Prostate gland (tissue), 2 donors: ENCODE measurements at regions not wholly inside any gene's neighbourhood (a gene's known extent, or its start where the extent isn't known, plus 50 kb on each side); places are given as distances from the start of the nearest gene placed in this dataset.
"Not testable (repeated sequence)": the region's sequence is repeated elsewhere in the genome, so short reads cannot be mapped to it uniquely, and the experiment has no call there.

Source experiments
- DNase-seq: peaks from one replicate; pipeline ENCODE4 v3.0.0-alpha.2; 2019; ENCODE audit warnings: low spot score
- H3K27ac ChIP-seq, 2 donors: fragments of 200-600 bp; sonication (generic); 2 replicates each; pipeline ENCODE4 v1.5.1; 2017 to 2019
- H3K27me3 ChIP-seq: fragments of 200-600 bp; sonication (generic); replicated peaks from 2 replicates; pipeline ENCODE4 v1.5.1; 2019; ENCODE audit not compliant: insufficient read depth
- H3K36me3 ChIP-seq, 2 donors: fragments of 200-600 bp; sonication (generic); 1 replicate in 1 of 2; 2 replicates in 1 of 2; pipeline versions ENCODE4 v1.5.1 to v1.8.1; 2017 to 2019
- H3K4me1 ChIP-seq: fragments of 200-600 bp; sonication (generic); replicated peaks from 2 replicates; pipeline ENCODE4 v1.5.1; 2019
- H3K4me3 ChIP-seq, 2 donors: fragments of 200-600 bp; sonication (generic); 2 replicates each; pipeline ENCODE4 v1.5.1; 2017 to 2019
- H3K9me3 ChIP-seq: fragments of 200-600 bp; sonication (generic); 2 replicates; pipeline ENCODE4 v1.5.1; 2017
- CTCF ChIP-seq, 4 experiments: fragments of 200-600 bp in 2 of 4; fragments of 450-650 bp in 2 of 4; sonication (generic) in 2 of 4; IDR thresholded peaks; 1 replicate in 3 of 4; 2 replicates in 1 of 4; pipeline ENCODE4 v1.5.1; 2016 to 2019; ENCODE audit warnings: antibody characterized with exemption in 4 of 4, mild to moderate bottlenecking in 2 of 4, moderate library complexity in 2 of 4
- POLR2A ChIP-seq: fragments of 450-650 bp; IDR thresholded peaks from one replicate; pipeline ENCODE4 v1.6.1; 2016; ENCODE audit warnings: antibody characterized with exemption, mild to moderate bottlenecking
- POLR2AphosphoS5 ChIP-seq: sonication (generic); formaldehyde crosslinking; IDR thresholded peaks from one replicate; pipeline ENCODE4 v1.6.1; 2017; ENCODE audit warnings: antibody characterized with exemption
- WGBS: methylation state at CpG from one replicate; pipeline ENCODE4 v1.1.5; 2018; 5-methylcytosine and 5-hydroxymethylcytosine counted together
- intact Hi-C: fragments of 100-400 bp; cut with DNase I; formaldehyde crosslinking; loops from one replicate; pipeline ENCODE4 v1.14.2; 2022

GRCh38 chr11:87455180-87455579, 417.4 kb downstream of the TMEM135 start:
- no peaks in the 10 kb centered on the region for H3K27me3 ChIP-seq
- no peak for TF ChIP-seq CTCF (IDR thresholded peaks at IDR 0.05)
- no peak for TF ChIP-seq POLR2AphosphoS5
- TF ChIP-seq POLR2A, result no peak
- H3K4me1 ChIP-seq, result no peaks in the 10 kb centered on the region
- H3K4me3 ChIP-seq, result no peak overlapping the region
- intact Hi-C loops, result no loop called here
- DNase-seq, result no peak
- no peak overlapping the region for H3K27ac ChIP-seq
- WGBS, result 85% methylated on average over 3 of the region's 3 CpGs
- H3K9me3 ChIP-seq, result no peaks in the 10 kb centered on the region
- H3K36me3 ChIP-seq, result no peaks in the 10 kb centered on the region

- no peaks in the 10 kb centered on the region for H3K4me1 ChIP-seq
- DNase-seq, result no peak
- H3K36me3 ChIP-seq, result no peaks in the 10 kb centered on the region
- no peak for TF ChIP-seq CTCF (IDR thresholded peaks at IDR 0.05)
- no peak for TF ChIP-seq POLR2A
- no peak for TF ChIP-seq POLR2AphosphoS5
- H3K9me3 ChIP-seq, result no peaks in the 10 kb centered on the region
- 9% methylated on average over 1 of the region's 1 CpG for WGBS
- intact Hi-C loops, result no loop called here
- H3K4me3 ChIP-seq, result no peak overlapping the region
- no peaks in the 10 kb centered on the region for H3K27me3 ChIP-seq
- no peak overlapping the region for H3K27ac ChIP-seq
Measured at GRCh38 chr11:87454241-87454640, 416.5 kb downstream of the TMEM135 start.

GRCh38 chr11:87453531-87454089, 415.9 kb downstream of the TMEM135 start:
- Histone ChIP-seq H3K27me3 (no peaks in the 10 kb centered on the region), H3K27ac (no peak overlapping the region), H3K9me3 (no peaks in the 10 kb centered on the region), H3K4me1 (no peaks in the 10 kb centered on the region), H3K36me3 (no peaks in the 10 kb centered on the region), H3K4me3 (no peak overlapping the region)
- intact Hi-C loops, result no loop called here
- WGBS, result 88% methylated on average over 5 of the region's 5 CpGs
- no peak for DNase-seq
- TF ChIP-seq POLR2A, result no peak
- TF ChIP-seq POLR2AphosphoS5, result no peak
- TF ChIP-seq CTCF (IDR thresholded peaks at IDR 0.05), result no peak

- H3K27ac ChIP-seq, H3K27me3 ChIP-seq, DNase-seq, H3K4me3 ChIP-seq, H3K36me3 ChIP-seq, H3K9me3 ChIP-seq, H3K4me1 ChIP-seq, intact Hi-C loops: not testable (repeated sequence)
- WGBS, result 77% methylated on average over 2 of the region's 2 CpGs
Measured at GRCh38 chr11:87452025-87452424, 414.3 kb downstream of the TMEM135 start.

GRCh38 chr11:87451395-87451794, 413.7 kb downstream of the TMEM135 start:
- H3K36me3 ChIP-seq, result no peaks in the 10 kb centered on the region
- H3K4me1 ChIP-seq, result no peaks in the 10 kb centered on the region
- 55% methylated on average over 6 of the region's 6 CpGs for WGBS
- no peaks in the 10 kb centered on the region for H3K27me3 ChIP-seq
- no peak for DNase-seq
- no peak for TF ChIP-seq POLR2AphosphoS5
- no peak for TF ChIP-seq POLR2A
- TF ChIP-seq CTCF (IDR thresholded peaks at IDR 0.05), result no peak
- intact Hi-C loops, result no loop called here
- H3K9me3 ChIP-seq, result no peaks in the 10 kb centered on the region
- H3K27ac ChIP-seq, result no peak overlapping the region
- no peak overlapping the region for H3K4me3 ChIP-seq
